NCI-H748 treated with DMSO at 0.1 percent for 48 hours (cell line): ENCODE measurements at regions not wholly inside any gene's neighbourhood (a gene's known extent, or its start where the extent isn't known, plus 50 kb on each side); places are given as distances from the start of the nearest gene placed in this dataset.
"Not testable (repeated sequence)": the region's sequence is repeated elsewhere in the genome, so short reads cannot be mapped to it uniquely, and the experiment has no call there.

ENCODE experiments used
- DNase-seq: peaks from one replicate; lab custom pipeline; 2025; lab: John Stamatoyannopoulos, UW

GRCh38 chr11:107276077-107276476 is 181.5 kb downstream of the CWF19L2 start:
- DNase-seq: no peak

- no peak for DNase-seq
These were observed 182.0 kb downstream of the CWF19L2 start for GRCh38 chr11:107275632-107276031.

GRCh38 chr11:107274138-107274537 is 183.5 kb downstream of the CWF19L2 start:
- no peak for DNase-seq

- DNase-seq: peak; percentile 45
These were observed 185.1 kb downstream of the CWF19L2 start for GRCh38 chr11:107272561-107272960.

- DNase-seq: no peak
These were observed 186.2 kb downstream of the CWF19L2 start for GRCh38 chr11:107271425-107271824.

- DNase-seq: no peak
These were observed 188.6 kb downstream of the CWF19L2 start for GRCh38 chr11:107268977-107269376.

GRCh38 chr11:107266455-107266854 is 191.2 kb downstream of the CWF19L2 start:
- DNase-seq: no peak

- no peak for DNase-seq
These were observed 192.0 kb downstream of the CWF19L2 start for GRCh38 chr11:107265591-107266121.

- DNase-seq: no peak
These were observed 193.6 kb downstream of the CWF19L2 start for GRCh38 chr11:107263844-107264563.

GRCh38 chr11:107259811-107260221 is 197.8 kb downstream of the CWF19L2 start:
- no peak for DNase-seq

- DNase-seq: no peak
These were observed 199.9 kb downstream of the CWF19L2 start for GRCh38 chr11:107257710-107258109.

GRCh38 chr11:107253661-107254060 is 204.0 kb downstream of the CWF19L2 start:
- not testable (repeated sequence) for DNase-seq

GRCh38 chr11:107252429-107253161 is 205.0 kb downstream of the CWF19L2 start:
- DNase-seq: no peak

- DNase-seq: no peak
These were observed 206.3 kb downstream of the CWF19L2 start for GRCh38 chr11:107251298-107251697.

GRCh38 chr11:107250017-107250416 is 207.6 kb downstream of the CWF19L2 start:
- no peak for DNase-seq

- no peak for DNase-seq
These were observed 208.6 kb downstream of the CWF19L2 start for GRCh38 chr11:107249054-107249453.

- no peak for DNase-seq
These were observed 210.3 kb downstream of the CWF19L2 start for GRCh38 chr11:107247167-107247861.

GRCh38 chr11:107243929-107244328 is 213.7 kb downstream of the CWF19L2 start:
- no peak for DNase-seq

- DNase-seq: no peak
These were observed 214.2 kb upstream of the GUCY1A2 start for GRCh38 chr11:107232451-107232850.

GRCh38 chr11:107224836-107225235 is 206.6 kb upstream of the GUCY1A2 start:
- no peak for DNase-seq

- no peak for DNase-seq
These were observed 204.7 kb upstream of the GUCY1A2 start for GRCh38 chr11:107222916-107223460.

- DNase-seq: no peak
These were observed 204.2 kb upstream of the GUCY1A2 start for GRCh38 chr11:107222431-107222830.
